Central memory CD8-positive, alpha-beta T cell (primary cell): ENCODE measurements at regions not wholly inside any gene's neighbourhood (a gene's known extent, or its start where the extent isn't known, plus 50 kb on each side); places are given as distances from the start of the nearest gene placed in this dataset.
"Not testable (repeated sequence)": the region's sequence is repeated elsewhere in the genome, so short reads cannot be mapped to it uniquely, and the experiment has no call there.

Source experiments
- ATAC-seq: fragments of 150-1000 bp; cut with Tn5 transposase; replicated peaks from 2 replicates; pipeline ENCODE4 v1.10.0; 2022; ENCODE audit warnings: mild to moderate bottlenecking, moderate FRiP score, moderate number of reproducible peaks; ENCODE audit not compliant: poor library complexity, severe bottlenecking; ENCODE audit errors: extremely low read depth
- DNase-seq, 2 donors: peaks; one replicate each; pipeline ENCODE4 v3.0.0; 2021; ENCODE audit warnings: low spot score in 2 of 2
- H3K27ac Mint-ChIP-seq: one replicate; pipeline ENCODE4 v1.8.0; 2022; ENCODE audit warnings: low read depth, mild to moderate bottlenecking, moderate library complexity, mixed read lengths
- H3K27me3 Mint-ChIP-seq: one replicate; pipeline ENCODE4 v1.8.0; 2022; ENCODE audit warnings: mixed read lengths
- H3K36me3 Mint-ChIP-seq: one replicate; pipeline ENCODE4 v1.8.0; 2022; ENCODE audit warnings: mild to moderate bottlenecking, moderate library complexity, mixed read lengths; ENCODE audit not compliant: insufficient read depth
- H3K4me1 Mint-ChIP-seq: one replicate; pipeline ENCODE4 v1.8.0; 2022; ENCODE audit warnings: mixed read lengths
- H3K4me3 Mint-ChIP-seq: one replicate; pipeline ENCODE4 v1.8.0; 2022; ENCODE audit warnings: mild to moderate bottlenecking, moderate library complexity, mixed read lengths
- H3K9me3 Mint-ChIP-seq: one replicate; pipeline ENCODE4 v1.8.0; 2022; ENCODE audit warnings: mixed read lengths

- Mint-ChIP-seq H3K27ac (no peak overlapping the region), H3K9me3 (no peaks in the 10 kb centered on the region), H3K4me1 (no peaks in the 10 kb centered on the region), H3K36me3 (no peaks in the 10 kb centered on the region), H3K27me3 (peaks cover 6% of the 10 kb centered on the region), H3K4me3 (no peak overlapping the region)
- DNase-seq (no peak), ATAC-seq (no peak)
Observed at GRCh38 chr6:134662077-134662700, 287.7 kb downstream of the ALDH8A1 start.

DNA sequence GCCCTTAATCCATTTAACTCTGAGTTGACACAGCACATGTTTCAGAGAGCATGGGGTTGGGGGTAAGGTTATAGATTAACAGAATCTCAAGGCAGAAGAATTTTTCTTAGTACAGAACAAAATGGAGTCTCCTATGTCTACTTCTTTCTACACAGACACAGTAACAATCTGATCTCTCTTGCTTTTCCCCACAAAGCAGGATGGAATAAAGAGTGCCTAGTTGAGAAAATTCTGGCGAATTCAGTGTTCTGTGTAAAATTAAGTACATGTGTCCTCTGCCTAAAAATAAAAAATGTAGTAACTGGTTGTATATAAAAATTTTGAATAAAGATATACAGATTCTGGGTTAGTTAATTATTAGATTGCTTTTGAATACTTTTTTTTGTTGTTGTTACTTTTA lies 290.0 kb downstream of the ALDH8A1 start:
- H3K4me3 Mint-ChIP-seq: not testable (repeated sequence)

GRCh38 chr6:134658596-134658995 lies 291.3 kb downstream of the ALDH8A1 start:
- no peaks in the 10 kb centered on the region for H3K4me1 Mint-ChIP-seq
- no peak overlapping the region for H3K4me3 Mint-ChIP-seq
- ATAC-seq (no peak), DNase-seq (no peak)
- no peaks in the 10 kb centered on the region for H3K9me3 Mint-ChIP-seq
- H3K36me3 Mint-ChIP-seq: no peaks in the 10 kb centered on the region
- no peak overlapping the region for H3K27ac Mint-ChIP-seq
- peaks cover 22% of the 10 kb centered on the region for H3K27me3 Mint-ChIP-seq

More for the DNA sequence above, 290.0 kb downstream of the ALDH8A1 start:
- not testable (repeated sequence) for H3K27ac Mint-ChIP-seq, DNase-seq, H3K4me1 Mint-ChIP-seq, H3K9me3 Mint-ChIP-seq, H3K36me3 Mint-ChIP-seq, ATAC-seq
- peaks cover 21% of the 10 kb centered on the region for H3K27me3 Mint-ChIP-seq

- Mint-ChIP-seq H3K9me3 (no peaks in the 10 kb centered on the region), H3K4me3 (no peak overlapping the region), H3K4me1 (no peaks in the 10 kb centered on the region), H3K36me3 (no peaks in the 10 kb centered on the region), H3K27ac (no peak overlapping the region), H3K27me3 (peaks cover 22% of the 10 kb centered on the region)
- ATAC-seq (no peak), DNase-seq (no peak)
Observed at GRCh38 chr6:134657751-134658527, 292.0 kb downstream of the ALDH8A1 start.

DNA sequence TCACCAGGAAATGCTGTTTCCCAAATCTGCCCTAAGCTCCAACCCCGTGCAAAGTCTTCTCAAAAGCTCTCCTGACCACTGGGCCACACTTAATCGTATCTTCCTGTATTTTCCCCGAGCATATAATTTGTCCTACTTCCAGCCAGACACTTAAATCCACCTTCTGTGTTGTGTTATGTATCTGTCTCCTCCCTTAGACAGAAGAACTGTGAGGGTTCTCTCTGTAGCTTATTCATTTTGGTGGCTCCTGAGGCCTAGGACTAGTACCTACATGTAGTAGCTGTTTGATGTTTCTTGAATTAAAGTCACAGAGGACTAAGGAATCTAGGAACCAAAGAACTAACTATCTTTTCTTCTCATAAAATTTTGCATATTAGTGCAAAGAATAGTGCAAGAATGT lies 292.6 kb downstream of the ALDH8A1 start:
- no peak for ATAC-seq
- no peak for DNase-seq
- peaks cover 22% of the 10 kb centered on the region for H3K27me3 Mint-ChIP-seq
- no peak overlapping the region for H3K27ac Mint-ChIP-seq
- no peaks in the 10 kb centered on the region for H3K9me3 Mint-ChIP-seq
- H3K4me3 Mint-ChIP-seq: no peak overlapping the region
- no peaks in the 10 kb centered on the region for H3K36me3 Mint-ChIP-seq
- H3K4me1 Mint-ChIP-seq: no peaks in the 10 kb centered on the region

- Mint-ChIP-seq H3K27ac (no peak overlapping the region), H3K4me1 (no peaks in the 10 kb centered on the region), H3K36me3 (no peaks in the 10 kb centered on the region), H3K9me3 (no peaks in the 10 kb centered on the region), H3K27me3 (peaks cover 38% of the 10 kb centered on the region), H3K4me3 (no peak overlapping the region)
- ATAC-seq (no peak), DNase-seq (no peak)
Observed at GRCh38 chr6:134654751-134655150, 295.1 kb downstream of the ALDH8A1 start.

GRCh38 chr6:134651519-134651918 lies 298.4 kb downstream of the ALDH8A1 start:
- peaks cover 28% of the 10 kb centered on the region for H3K27me3 Mint-ChIP-seq
- H3K9me3 Mint-ChIP-seq: no peaks in the 10 kb centered on the region
- H3K36me3 Mint-ChIP-seq: no peaks in the 10 kb centered on the region
- ATAC-seq (no peak), DNase-seq (no peak)
- H3K4me1 Mint-ChIP-seq: no peaks in the 10 kb centered on the region
- no peak overlapping the region for H3K4me3 Mint-ChIP-seq
- H3K27ac Mint-ChIP-seq: no peak overlapping the region

DNA sequence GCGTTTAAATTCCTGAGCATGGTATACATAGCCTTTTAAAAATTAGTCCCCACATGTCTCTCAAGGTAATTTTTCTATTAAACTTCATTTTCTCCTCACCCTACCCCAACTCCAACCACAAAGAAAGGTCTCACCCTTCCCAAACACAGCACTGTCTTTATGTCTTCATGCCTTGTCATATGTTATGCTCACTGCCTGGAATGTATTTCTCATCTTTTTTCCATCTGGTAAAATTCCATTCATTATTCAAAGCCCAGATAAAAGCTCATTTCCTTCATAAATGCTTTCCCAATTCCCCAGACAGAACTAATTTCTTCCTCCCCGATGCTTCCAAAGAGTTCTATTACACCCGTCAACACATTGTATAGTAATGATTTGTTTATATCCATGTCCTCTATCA lies 302.0 kb downstream of the ALDH8A1 start:
- H3K27ac Mint-ChIP-seq: no peak overlapping the region
- H3K4me3 Mint-ChIP-seq: no peak overlapping the region
- no peak for DNase-seq
- H3K27me3 Mint-ChIP-seq: peaks cover 16% of the 10 kb centered on the region
- no peak for ATAC-seq
- H3K9me3 Mint-ChIP-seq: no peaks in the 10 kb centered on the region
- no peaks in the 10 kb centered on the region for H3K36me3 Mint-ChIP-seq
- no peaks in the 10 kb centered on the region for H3K4me1 Mint-ChIP-seq

GRCh38 chr6:134642819-134643218 lies 307.1 kb downstream of the ALDH8A1 start:
- H3K36me3 Mint-ChIP-seq: no peaks in the 10 kb centered on the region

DNA sequence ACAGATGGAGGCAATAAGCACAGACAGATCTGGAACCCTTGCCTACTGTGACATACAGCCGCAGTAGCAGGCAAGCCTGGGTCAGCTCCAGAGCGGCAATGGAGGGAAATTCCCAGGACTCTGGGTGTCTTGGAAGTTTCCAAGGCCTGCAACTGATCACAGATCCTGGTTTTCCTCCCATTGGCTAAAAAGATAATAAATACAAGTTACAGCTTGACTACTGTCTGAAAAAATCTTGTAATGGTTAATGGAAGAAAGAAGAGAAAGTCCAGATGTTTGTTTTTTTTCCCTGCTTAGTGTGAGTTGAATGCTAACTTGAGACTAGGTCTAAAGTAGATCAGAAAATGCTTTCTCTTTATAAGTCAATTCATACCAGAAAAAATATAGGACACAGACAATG lies 307.6 kb downstream of the ALDH8A1 start:
- DNase-seq (no peak), ATAC-seq (no peak)
- peaks cover 5% of the 10 kb centered on the region for H3K4me1 Mint-ChIP-seq
- H3K27ac Mint-ChIP-seq: no peak overlapping the region
- peaks cover 12% of the 10 kb centered on the region for H3K27me3 Mint-ChIP-seq
- no peaks in the 10 kb centered on the region for H3K36me3 Mint-ChIP-seq
- H3K9me3 Mint-ChIP-seq: no peaks in the 10 kb centered on the region
- H3K4me3 Mint-ChIP-seq: no peak overlapping the region

More at GRCh38 chr6:134642819-134643218, 307.1 kb downstream of the ALDH8A1 start:
- ATAC-seq: no peak
- no peaks in the 10 kb centered on the region for H3K9me3 Mint-ChIP-seq
- no peak for DNase-seq
- no peak overlapping the region for H3K4me3 Mint-ChIP-seq
- H3K27me3 Mint-ChIP-seq: peaks cover 12% of the 10 kb centered on the region
- peaks cover 5% of the 10 kb centered on the region for H3K4me1 Mint-ChIP-seq
- no peak overlapping the region for H3K27ac Mint-ChIP-seq

GRCh38 chr6:134640975-134641429 lies 308.9 kb downstream of the ALDH8A1 start:
- peaks cover 5% of the 10 kb centered on the region for H3K4me1 Mint-ChIP-seq
- peak; percentile 80 for ATAC-seq

DNA sequence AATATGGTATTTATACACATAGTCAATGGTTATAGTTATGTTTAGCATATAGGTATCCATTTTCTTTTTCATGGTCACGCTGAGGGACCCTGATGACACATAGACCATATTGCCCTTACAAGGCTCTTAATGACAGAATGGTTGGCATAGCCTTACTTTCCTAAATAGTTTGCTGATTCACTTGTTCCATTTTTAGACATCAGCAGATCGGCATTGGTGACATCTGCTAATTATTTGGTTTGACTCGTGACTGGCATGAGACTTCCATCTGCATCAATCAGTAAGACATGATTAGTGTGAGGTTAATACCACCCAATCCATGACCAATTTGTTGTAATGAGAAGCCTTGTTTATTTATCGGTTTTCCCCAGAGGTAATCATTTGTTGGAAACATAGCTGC lies 309.7 kb downstream of the ALDH8A1 start:
- Mint-ChIP-seq H3K4me3 (no peak overlapping the region), H3K4me1 (peaks cover 5% of the 10 kb centered on the region), H3K9me3 (no peaks in the 10 kb centered on the region), H3K27ac (no peak overlapping the region), H3K36me3 (no peaks in the 10 kb centered on the region), H3K27me3 (peaks cover 12% of the 10 kb centered on the region)
- ATAC-seq (no peak), DNase-seq (no peak)

More at GRCh38 chr6:134640975-134641429, 308.9 kb downstream of the ALDH8A1 start:
- Mint-ChIP-seq H3K4me3 (no peak overlapping the region), H3K9me3 (no peaks in the 10 kb centered on the region), H3K27ac (no peak overlapping the region), H3K27me3 (peaks cover 12% of the 10 kb centered on the region), H3K36me3 (no peaks in the 10 kb centered on the region)
- DNase-seq: peak; percentile 61 to 69

- Mint-ChIP-seq H3K4me1 (peaks cover 10% of the 10 kb centered on the region), H3K9me3 (no peaks in the 10 kb centered on the region), H3K27me3 (peaks cover 12% of the 10 kb centered on the region), H3K4me3 (no peak overlapping the region), H3K27ac (no peak overlapping the region), H3K36me3 (no peaks in the 10 kb centered on the region)
- no peak for DNase-seq
- no peak for ATAC-seq
Observed at GRCh38 chr6:134637847-134638437, 312.0 kb downstream of the ALDH8A1 start.
